ENCODE measurements at regions not wholly inside any gene's neighbourhood (a gene's known extent, or its start where the extent isn't known, plus 50 kb on each side); places are given as distances from the start of the nearest gene placed in this dataset.

- Histone ChIP-seq H3K4me1 (ENCODE audit: control insufficient read depth, low read length) (no peaks in the 10 kb centered on the region), H3K9me3 (ENCODE audit: control insufficient read depth, insufficient read depth, low read length) (peaks cover 3% of the 10 kb centered on the region; the same call in 1 of the 2 replicates), H3K27me3 (ENCODE audit: control insufficient read depth, low read length) (no peaks in the 10 kb centered on the region), H3K79me2 (ENCODE audit: control insufficient read depth, low read length) (no peaks in the 10 kb centered on the region), H3K9me2 (replicated peaks; ENCODE audit: control insufficient read depth, low read length) (no peaks in the 10 kb centered on the region), H3K27ac (ENCODE audit: low read depth, low read length) (no peak overlapping the region), H4K20me1 (ENCODE audit: control insufficient read depth, insufficient read depth, low read depth, low read length) (no peaks in the 10 kb centered on the region), H3F3A (ENCODE audit: control insufficient read depth, insufficient read depth) (no peaks in the 10 kb centered on the region), H3K4me2 (ENCODE audit: low read length) (no peak overlapping the region), H3K4me3 (ENCODE audit: low read length) (no peak overlapping the region), H3K36me3 (ENCODE audit: control insufficient read depth, low read length) (no peaks in the 10 kb centered on the region)
- TF ChIP-seq CTCF (IDR thresholded peaks at IDR 0.05; ENCODE audit: low read depth, low read length, poor library complexity, severe bottlenecking) (no peak), EZH2phosphoT487 (IDR thresholded peaks at IDR 0.05; ENCODE audit: borderline replicate concordance, low read length) (no peak)
Measured at GRCh38 chr3:144403040-144403457, 431.4 kb downstream of the DIPK2A start.

GRCh38 chr3:144407335-144407734 lies 435.7 kb downstream of the DIPK2A start:
- no peak overlapping the region for H3K4me2 ChIP-seq (ENCODE audit: low read length)
- no peaks in the 10 kb centered on the region for H3K9me3 ChIP-seq (ENCODE audit: control insufficient read depth, insufficient read depth, low read length)
- H3K36me3 ChIP-seq (ENCODE audit: control insufficient read depth, low read length), result no peaks in the 10 kb centered on the region
- H3K27me3 ChIP-seq (ENCODE audit: control insufficient read depth, low read length), result no peaks in the 10 kb centered on the region
- H3K79me2 ChIP-seq (ENCODE audit: control insufficient read depth, low read length), result no peaks in the 10 kb centered on the region
- H3K9me2 ChIP-seq (replicated peaks; ENCODE audit: control insufficient read depth, low read length), result no peaks in the 10 kb centered on the region
- no peaks in the 10 kb centered on the region for H3K4me1 ChIP-seq (ENCODE audit: control insufficient read depth, low read length)
- no peak for TF ChIP-seq EZH2phosphoT487 (IDR thresholded peaks at IDR 0.05; ENCODE audit: borderline replicate concordance, low read length)
- no peak for TF ChIP-seq CTCF (IDR thresholded peaks at IDR 0.05; ENCODE audit: low read depth, low read length, poor library complexity, severe bottlenecking)
- H4K20me1 ChIP-seq (ENCODE audit: control insufficient read depth, insufficient read depth, low read depth, low read length), result no peaks in the 10 kb centered on the region
- no peak overlapping the region for H3K27ac ChIP-seq (ENCODE audit: low read depth, low read length)
- H3K4me3 ChIP-seq (ENCODE audit: low read length), result no peak overlapping the region
- no peaks in the 10 kb centered on the region for H3F3A ChIP-seq (ENCODE audit: control insufficient read depth, insufficient read depth)

GRCh38 chr3:144409319-144409718 lies 437.7 kb downstream of the DIPK2A start:
- Histone ChIP-seq H3K36me3 (ENCODE audit: control insufficient read depth, low read length) (no peaks in the 10 kb centered on the region), H3K27ac (ENCODE audit: low read depth, low read length) (no peak overlapping the region), H3K27me3 (ENCODE audit: control insufficient read depth, low read length) (no peaks in the 10 kb centered on the region), H3K9me2 (replicated peaks; ENCODE audit: control insufficient read depth, low read length) (no peaks in the 10 kb centered on the region), H3K4me2 (ENCODE audit: low read length) (no peak overlapping the region), H3K4me1 (ENCODE audit: control insufficient read depth, low read length) (no peaks in the 10 kb centered on the region), H3F3A (ENCODE audit: control insufficient read depth, insufficient read depth) (no peaks in the 10 kb centered on the region), H3K9me3 (ENCODE audit: control insufficient read depth, insufficient read depth, low read length) (no peaks in the 10 kb centered on the region), H3K4me3 (ENCODE audit: low read length) (no peak overlapping the region), H3K79me2 (ENCODE audit: control insufficient read depth, low read length) (no peaks in the 10 kb centered on the region), H4K20me1 (ENCODE audit: control insufficient read depth, insufficient read depth, low read depth, low read length) (no peaks in the 10 kb centered on the region)
- no peak for TF ChIP-seq CTCF (IDR thresholded peaks at IDR 0.05; ENCODE audit: low read depth, low read length, poor library complexity, severe bottlenecking)
- TF ChIP-seq EZH2phosphoT487 (IDR thresholded peaks at IDR 0.05; ENCODE audit: borderline replicate concordance, low read length), result no peak

- no peaks in the 10 kb centered on the region for H4K20me1 ChIP-seq (ENCODE audit: control insufficient read depth, insufficient read depth, low read depth, low read length)
- H3F3A ChIP-seq (ENCODE audit: control insufficient read depth, insufficient read depth), result no peaks in the 10 kb centered on the region
- no peaks in the 10 kb centered on the region for H3K27me3 ChIP-seq (ENCODE audit: control insufficient read depth, low read length)
- no peaks in the 10 kb centered on the region for H3K9me3 ChIP-seq (ENCODE audit: control insufficient read depth, insufficient read depth, low read length)
- H3K36me3 ChIP-seq (ENCODE audit: control insufficient read depth, low read length), result no peaks in the 10 kb centered on the region
- no peak overlapping the region for H3K27ac ChIP-seq (ENCODE audit: low read depth, low read length)
- no peak for TF ChIP-seq CTCF (IDR thresholded peaks at IDR 0.05; ENCODE audit: low read depth, low read length, poor library complexity, severe bottlenecking)
- H3K4me2 ChIP-seq (ENCODE audit: low read length), result no peak overlapping the region
- no peaks in the 10 kb centered on the region for H3K79me2 ChIP-seq (ENCODE audit: control insufficient read depth, low read length)
- H3K4me3 ChIP-seq (ENCODE audit: low read length), result no peak overlapping the region
- H3K9me2 ChIP-seq (replicated peaks; ENCODE audit: control insufficient read depth, low read length), result no peaks in the 10 kb centered on the region
- H3K4me1 ChIP-seq (ENCODE audit: control insufficient read depth, low read length), result no peaks in the 10 kb centered on the region
Measured at GRCh38 chr3:144413068-144413467, 441.4 kb downstream of the DIPK2A start.

Data from DOHH2 (cell line).